HepG2 (cell line): ENCODE measurements at regions not wholly inside any gene's neighbourhood (a gene's known extent, or its start where the extent isn't known, plus 50 kb on each side); places are given as distances from the start of the nearest gene placed in this dataset.

Source experiments
- ATAC-seq: fragments of 200-7000 bp; cut with Tn5 transposase; 3 replicates; pipeline ENCODE4 v1.9.1; 2020; ENCODE audit warnings: mild to moderate bottlenecking, moderate library complexity
- BruUV-seq: library from RNA; stranded (reverse); fragments of 400-500 nt; replicated peaks from 2 replicates; lab custom pipeline; 2021; lab: Mats Ljungman, UMichigan
- CTCF ChIA-PET: fragments of 300-600 bp; formaldehyde crosslinking; extraction: SDS; loops from one replicate; lab custom pipeline; 2021; ENCODE audit warnings: low total read pairs, inconsistent platforms, low intra/inter-chr PET ratio; lab: Yijun Ruan, JAX
- POLR2A ChIA-PET: fragments of 350-600 bp; sonication (Branson Sonifier 250); formaldehyde crosslinking; loops from one replicate; lab custom pipeline; 2020; ENCODE audit warnings: antibody characterized with exemption, inconsistent platforms; lab: Yijun Ruan, JAX
- DNase-seq: peaks from one replicate; pipeline ENCODE4 v3.0.0-alpha.2; 2015; ENCODE audit warnings: low spot score
- FAIRE-seq: peaks from 3 replicates; lab custom pipeline; 2011; peaks lifted over from hg19 to GRCh38; lab: Jason Lieb, UNC
- H2AFZ ChIP-seq: one replicate; pipeline ENCODE4 v1.6.1; 2011; ENCODE audit warnings: low read length, inconsistent platforms
- H3K27ac ChIP-seq: fragments of 300-600 bp; 3 replicates; pipeline ENCODE4 v1.8.0; 2011; ENCODE audit warnings: mixed run types, mild to moderate bottlenecking, mixed read lengths, low read length, inconsistent platforms; ENCODE audit not compliant: insufficient read depth; ENCODE audit errors: extremely low read length
- H3K27me3 ChIP-seq, 2 experiments: fragments of 200-600 bp in 1 of 2; 2 replicates in 1 of 2; 3 replicates in 1 of 2; pipeline versions ENCODE4 v1.6.0 to v1.8.0; 2011; ENCODE audit warnings: low read length in 2 of 2, mild to moderate bottlenecking in 2 of 2, moderate library complexity in 2 of 2, inconsistent platforms in 1 of 2; ENCODE audit not compliant: insufficient read depth in 2 of 2, control insufficient read depth in 1 of 2
- H3K36me3 ChIP-seq, 2 experiments: fragments of 200-600 bp in 1 of 2; replicated peaks in 1 of 2; 2 replicates in 1 of 2; 3 replicates in 1 of 2; pipeline versions ENCODE4 v1.5.1 to v1.8.0; 2011; ENCODE audit warnings: low read length in 2 of 2, inconsistent platforms in 1 of 2; ENCODE audit not compliant: insufficient read depth in 2 of 2, control insufficient read depth in 1 of 2
- H3K4me1 ChIP-seq: 2 replicates; pipeline ENCODE4 v1.5.1; 2012; ENCODE audit warnings: low read length, inconsistent platforms; ENCODE audit not compliant: insufficient read depth
- H3K4me2 ChIP-seq: 2 replicates; pipeline ENCODE4 v1.6.0; 2011; ENCODE audit warnings: low read depth, low read length, inconsistent platforms
- H3K4me3 ChIP-seq, 3 experiments: fragments of 200-600 bp in 1 of 3; sonication (generic), shearing (Covaris generic) in 1 of 3; replicated peaks in 1 of 3; 2 replicates each; pipeline ENCODE4 v1.5.1; 2011 to 2016; ENCODE audit warnings: low read length in 3 of 3, inconsistent platforms in 2 of 3, low read depth in 2 of 3, mild to moderate bottlenecking in 2 of 3, control low read depth in 1 of 3, mixed read lengths in 1 of 3; ENCODE audit not compliant: insufficient read depth in 1 of 3
- H3K79me2 ChIP-seq: one replicate; pipeline ENCODE4 v1.6.1; 2011; ENCODE audit warnings: low read length, inconsistent platforms; ENCODE audit not compliant: insufficient read depth
- H3K9ac ChIP-seq: 2 replicates; pipeline ENCODE4 v1.6.0; 2011; ENCODE audit warnings: mild to moderate bottlenecking, low read depth, low read length, inconsistent platforms; ENCODE audit not compliant: insufficient read depth
- H3K9me3 ChIP-seq: 2 replicates; pipeline ENCODE4 v1.5.1; 2012; ENCODE audit warnings: mild to moderate bottlenecking, low read length
- H4K20me1 ChIP-seq: 2 replicates; pipeline ENCODE4 v1.6.0; 2011; ENCODE audit warnings: inconsistent platforms, mild to moderate bottlenecking, low read length, moderate library complexity; ENCODE audit not compliant: insufficient read depth
- CBX1 ChIP-seq: IDR thresholded peaks from one replicate; pipeline ENCODE4 v1.6.1; 2016; ENCODE audit warnings: antibody characterized with exemption, low read depth
- HMG20A ChIP-seq: IDR thresholded peaks from 2 replicates; pipeline ENCODE4 v1.6.1; 2016; ENCODE audit warnings: borderline replicate concordance
- JUND ChIP-seq: sonication (generic); formaldehyde crosslinking; IDR thresholded peaks from 2 replicates; pipeline ENCODE4 v1.8.0; 2022; ENCODE audit warnings: mild to moderate bottlenecking, missing genetic modification reagents
- PTBP1 ChIP-seq: fragments of 200-400 bp; formaldehyde crosslinking; IDR thresholded peaks from 2 replicates; pipeline ENCODE4 v1.6.1; 2018; ENCODE audit warnings: low read length, low read depth; ENCODE audit not compliant: poor library complexity, severe bottlenecking
- ZNF382 ChIP-seq: sonication (generic); formaldehyde crosslinking; IDR thresholded peaks from 2 replicates; pipeline ENCODE4 v1.5.0; 2020; ENCODE audit warnings: missing genetic modification reagents, mild to moderate bottlenecking, borderline replicate concordance
- ZNF44 ChIP-seq: sonication (generic); formaldehyde crosslinking; IDR thresholded peaks from 2 replicates; pipeline ENCODE4 v1.5.1; 2020; ENCODE audit warnings: mild to moderate bottlenecking, missing genetic modification reagents
- ZNF614 ChIP-seq: IDR thresholded peaks from 2 replicates; pipeline ENCODE4 v1.6.1; 2018; ENCODE audit warnings: missing biosample characterization, missing genetic modification reagents, inconsistent platforms, borderline replicate concordance
- WGBS: methylation state at CpG from one replicate; pipeline ENCODE4 v1.1.6; 2017; ENCODE audit warnings: low lambda C conversion rate; 5-methylcytosine and 5-hydroxymethylcytosine counted together
- in situ Hi-C: cut with HindIII; loops from 2 replicates; pipeline ENCODE4 v1.10.0; 2017; ENCODE audit warnings: low pct_unique_long_range_greater_than_20kb; ENCODE audit not compliant: extremely low pct_ligation_motif_present
- intact Hi-C: fragments of 100-400 bp; cut with micrococcal nuclease; formaldehyde crosslinking; loops from one replicate; pipeline ENCODE4 v1.10.0; 2022; ENCODE audit not compliant: unreplicated experiment
- TF ChIP-seq, protein P1 (sequence below): sonication (generic); formaldehyde crosslinking; IDR thresholded peaks from 2 replicates; pipeline ENCODE4 v1.4.0; 2020; ENCODE audit warnings: missing genetic modification reagents, low read depth, mild to moderate bottlenecking, borderline replicate concordance
- TF ChIP-seq, protein P2 (sequence below): sonication (generic); formaldehyde crosslinking; IDR thresholded peaks from 2 replicates; pipeline ENCODE4 v1.5.1; 2020; ENCODE audit warnings: missing genetic modification reagents, mild to moderate bottlenecking, borderline replicate concordance

DNA sequence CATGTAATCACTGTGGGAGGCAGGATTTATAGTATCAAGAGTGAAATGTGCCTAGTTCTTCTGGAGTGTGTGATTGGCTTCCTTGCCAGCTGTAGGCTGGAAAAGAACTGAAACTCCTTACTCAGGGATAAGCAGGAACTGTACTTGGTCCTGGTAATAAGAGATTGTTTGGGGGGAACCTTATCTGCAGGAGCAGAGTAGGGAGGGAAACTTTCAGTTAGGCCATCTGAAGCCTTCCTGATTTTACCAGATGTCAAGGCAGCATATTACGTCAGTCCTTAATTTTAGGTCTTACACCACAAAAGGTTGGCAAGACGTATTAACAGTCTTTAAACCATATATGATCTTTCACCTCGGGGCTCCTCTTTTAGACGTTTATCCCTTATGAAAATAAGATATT is 231.5 kb upstream of the FMR1 start:
- FAIRE-seq (no peak), DNase-seq (no peak), ATAC-seq (no peak)
- no peak for TF ChIP-seq HMG20A (CRISPR knock-in tag)
- TF ChIP-seq, protein P1, sequence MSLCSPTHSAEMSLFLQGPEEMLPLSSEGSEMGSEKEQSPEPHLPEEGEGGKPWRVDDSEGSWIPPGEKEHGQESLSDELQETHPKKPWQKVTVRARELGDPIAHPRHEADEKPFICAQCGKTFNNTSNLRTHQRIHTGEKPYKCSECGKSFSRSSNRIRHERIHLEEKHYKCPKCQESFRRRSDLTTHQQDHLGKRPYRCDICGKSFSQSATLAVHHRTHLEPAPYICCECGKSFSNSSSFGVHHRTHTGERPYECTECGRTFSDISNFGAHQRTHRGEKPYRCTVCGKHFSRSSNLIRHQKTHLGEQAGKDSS (CRISPR knock-in tag), result no peak
- TF ChIP-seq CBX1, result no peak
- TF ChIP-seq, protein P2, sequence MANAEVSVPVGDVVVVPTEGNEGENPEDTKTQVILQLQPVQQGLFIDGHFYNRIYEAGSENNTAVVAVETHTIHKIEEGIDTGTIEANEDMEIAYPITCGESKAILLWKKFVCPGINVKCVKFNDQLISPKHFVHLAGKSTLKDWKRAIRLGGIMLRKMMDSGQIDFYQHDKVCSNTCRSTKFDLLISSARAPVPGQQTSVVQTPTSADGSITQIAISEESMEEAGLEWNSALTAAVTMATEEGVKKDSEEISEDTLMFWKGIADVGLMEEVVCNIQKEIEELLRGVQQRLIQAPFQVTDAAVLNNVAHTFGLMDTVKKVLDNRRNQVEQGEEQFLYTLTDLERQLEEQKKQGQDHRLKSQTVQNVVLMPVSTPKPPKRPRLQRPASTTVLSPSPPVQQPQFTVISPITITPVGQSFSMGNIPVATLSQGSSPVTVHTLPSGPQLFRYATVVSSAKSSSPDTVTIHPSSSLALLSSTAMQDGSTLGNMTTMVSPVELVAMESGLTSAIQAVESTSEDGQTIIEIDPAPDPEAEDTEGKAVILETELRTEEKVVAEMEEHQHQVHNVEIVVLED (CRISPR knock-in tag), result no peak
- TF ChIP-seq PTBP1, result no peak
- TF ChIP-seq ZNF382 (CRISPR knock-in tag), result no peak
- no peak for TF ChIP-seq ZNF44 (CRISPR knock-in tag)
- TF ChIP-seq JUND, result no peak
- no peak for TF ChIP-seq ZNF614 (CRISPR knock-in tag)
- no TSS peak for BruUV-seq
- intact Hi-C loops (no loop called here), in situ Hi-C loops (no loop called here)
- no peaks in the 10 kb centered on the region for H3K4me1 ChIP-seq
- H3K9ac ChIP-seq, result no peak overlapping the region
- no peaks in the 10 kb centered on the region for H3K36me3 ChIP-seq
- H2AFZ ChIP-seq, result no peak overlapping the region
- H3K4me2 ChIP-seq, result no peak overlapping the region
- H4K20me1 ChIP-seq, result no peaks in the 10 kb centered on the region
- 44% methylated on average over 4 of the region's 4 CpGs for WGBS
- H3K79me2 ChIP-seq, result no peaks in the 10 kb centered on the region
- no peaks in the 10 kb centered on the region for H3K9me3 ChIP-seq
- no peak overlapping the region for H3K27ac ChIP-seq
- no peaks in the 10 kb centered on the region for H3K27me3 ChIP-seq
- POLR2A ChIA-PET, result no interaction called here
- CTCF ChIA-PET, result no interaction called here
- no peak overlapping the region for H3K4me3 ChIP-seq
